HG03442 (cell line): ENCODE measurements at regions not wholly inside any gene's neighbourhood (a gene's known extent, or its start where the extent isn't known, plus 50 kb on each side); places are given as distances from the start of the nearest gene placed in this dataset.

ENCODE experiments used
- ATAC-seq: cut with Tn5 transposase; IDR thresholded peaks from one replicate; pipeline ENCODE4 v1.9.1; 2021; ENCODE audit warnings: mild to moderate bottlenecking, moderate library complexity; ENCODE audit not compliant: unreplicated experiment

DNA sequence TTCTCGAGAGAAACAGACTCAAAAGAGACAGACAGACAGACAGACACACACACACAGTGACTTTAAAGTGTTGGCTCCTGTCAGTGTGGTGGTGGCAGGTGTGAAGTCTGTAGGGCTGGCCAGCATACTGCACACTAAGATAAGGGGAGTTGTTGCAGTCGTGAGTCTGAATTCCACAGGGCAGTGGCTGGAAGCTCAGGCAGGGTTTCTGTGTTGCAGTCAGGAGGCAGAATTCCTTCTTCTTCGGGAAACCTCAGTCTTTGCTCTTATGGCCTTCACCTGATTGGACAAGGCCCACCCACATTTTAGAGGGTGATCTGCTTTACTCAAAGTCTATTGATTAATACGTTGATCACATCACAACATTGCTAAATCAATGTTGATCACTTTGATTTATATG lies 478.4 kb upstream of the HS6ST1 start:
- ATAC-seq, result no peak

DNA sequence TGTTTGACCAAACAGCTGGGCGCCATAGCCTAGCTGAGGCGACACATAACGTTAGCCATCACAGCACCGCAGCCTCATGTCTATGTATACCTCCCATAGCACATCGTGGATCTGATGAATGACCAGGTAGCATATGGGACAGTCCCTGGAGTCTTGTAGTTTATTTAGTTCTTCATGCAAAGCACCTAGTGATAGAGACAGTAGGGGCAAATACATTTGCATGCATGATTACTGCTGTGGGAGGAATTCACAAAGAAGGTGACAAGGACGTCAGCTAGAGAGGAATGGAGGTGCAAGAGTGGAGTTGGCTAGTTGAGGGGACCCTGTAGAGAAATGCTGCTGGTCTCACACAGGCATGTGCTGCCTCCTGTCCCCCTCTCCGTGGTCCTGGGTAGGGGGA lies 478.9 kb upstream of the HS6ST1 start:
- peak; percentile 34 for ATAC-seq

DNA sequence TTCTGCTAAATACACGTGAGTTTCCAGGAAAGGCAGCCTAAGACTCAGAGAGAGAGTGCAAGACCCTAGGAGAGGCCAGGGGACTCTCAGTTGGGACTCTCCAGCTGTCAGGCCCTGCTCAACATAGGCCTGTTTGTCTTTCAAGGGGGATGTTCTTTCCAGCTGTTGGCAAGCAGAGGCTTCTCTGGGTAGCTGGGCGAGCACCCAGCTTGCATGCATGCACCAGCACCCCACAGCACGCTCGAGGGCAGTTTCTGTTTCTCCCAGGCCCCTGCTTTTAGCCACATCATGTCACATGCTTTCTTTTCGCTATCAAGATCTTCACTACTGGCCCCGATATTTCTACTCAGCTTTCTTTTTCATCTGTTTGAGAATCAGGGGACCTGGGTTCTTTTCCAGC lies 479.3 kb upstream of the HS6ST1 start:
- ATAC-seq, result peak; percentile 82

DNA sequence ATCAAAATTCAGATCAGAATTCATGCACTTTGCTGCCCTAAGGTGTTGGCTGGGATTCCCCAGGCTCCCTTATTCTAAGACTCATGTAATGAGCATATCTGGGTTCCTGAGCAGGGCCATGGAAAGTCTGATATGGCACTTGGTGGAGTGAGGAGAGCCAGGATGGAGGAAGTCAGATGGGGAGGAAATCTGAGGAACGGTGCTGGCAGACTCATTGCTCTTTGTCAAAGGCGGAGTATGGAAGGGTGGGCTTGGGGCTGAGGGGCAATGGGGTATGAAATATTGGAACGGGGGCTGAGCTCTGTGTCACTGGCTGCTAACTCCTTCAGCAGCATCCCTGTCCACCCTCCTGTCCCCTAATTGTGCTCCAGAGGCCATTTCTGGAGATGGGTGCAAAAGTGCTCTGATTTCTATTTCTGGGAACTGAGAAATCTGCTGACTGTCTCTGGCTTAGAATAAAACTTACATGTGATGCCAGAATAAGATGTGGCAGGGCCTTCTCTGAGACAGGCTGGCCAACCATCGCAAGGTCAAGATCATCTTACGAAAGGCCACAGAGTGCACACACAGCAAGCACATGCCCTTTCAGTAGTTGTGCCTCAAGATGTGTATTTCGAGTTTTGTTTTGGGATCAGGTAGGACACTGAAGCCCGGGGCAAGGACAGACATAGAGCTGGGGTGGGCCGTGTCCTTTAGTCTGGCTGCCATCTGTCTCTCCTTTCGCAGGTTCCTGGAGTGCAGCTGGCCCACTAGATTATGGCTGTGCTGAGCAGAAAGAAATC lies 480.0 kb upstream of the HS6ST1 start:
- ATAC-seq, result no peak

DNA sequence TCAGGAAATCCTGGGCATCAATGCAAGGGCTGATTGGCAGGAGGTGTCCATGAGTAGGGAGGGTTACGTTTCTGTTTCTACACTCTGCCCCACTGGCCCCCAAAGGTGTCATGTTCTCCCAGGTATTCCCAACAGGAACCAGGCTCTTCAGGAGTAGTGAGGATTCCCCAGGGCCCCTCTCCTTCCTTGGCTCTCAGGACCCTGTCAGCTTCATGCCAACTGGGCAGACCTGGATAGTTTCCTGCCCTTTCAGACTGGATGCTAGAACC lies 480.6 kb upstream of the HS6ST1 start:
- ATAC-seq, result no peak

DNA sequence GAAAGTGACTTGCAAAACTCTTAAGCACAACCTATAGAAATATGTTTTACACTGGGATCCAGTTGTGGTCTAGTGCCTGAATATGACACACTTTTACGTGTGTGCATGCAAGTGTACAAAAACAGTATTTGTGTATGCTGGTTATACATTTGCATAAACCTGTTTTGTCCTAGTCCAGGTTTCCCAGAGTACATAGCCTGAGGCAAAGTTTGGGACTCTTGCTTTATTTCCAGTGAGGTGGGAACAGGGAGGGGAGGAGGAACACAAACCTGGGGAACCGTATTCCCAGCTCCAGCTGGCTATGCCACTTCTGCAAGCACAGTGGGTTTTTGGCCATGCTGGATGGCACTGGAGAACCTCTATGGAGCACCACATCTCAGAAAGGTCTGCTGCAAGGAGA lies 481.1 kb upstream of the HS6ST1 start:
- ATAC-seq, result no peak

DNA sequence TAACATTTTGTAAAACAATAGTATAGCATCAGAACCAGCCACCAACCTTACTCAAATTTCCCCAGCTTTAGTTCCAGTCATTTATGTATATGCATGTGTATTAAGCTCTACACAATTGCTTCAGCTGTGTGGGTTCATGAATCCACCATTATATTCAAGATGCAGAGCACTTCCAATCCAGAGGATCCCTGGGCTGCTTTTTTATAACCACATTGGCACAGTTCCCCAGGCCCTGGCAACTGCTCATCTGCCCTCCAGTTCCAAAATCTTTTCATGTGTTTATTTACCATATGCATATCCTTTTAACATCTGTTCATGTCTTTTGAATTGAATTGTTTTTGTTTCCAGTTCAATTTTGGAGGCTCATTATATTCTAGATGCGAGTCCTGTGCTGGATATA lies 482.9 kb upstream of the HS6ST1 start:
- ATAC-seq, result no peak

DNA sequence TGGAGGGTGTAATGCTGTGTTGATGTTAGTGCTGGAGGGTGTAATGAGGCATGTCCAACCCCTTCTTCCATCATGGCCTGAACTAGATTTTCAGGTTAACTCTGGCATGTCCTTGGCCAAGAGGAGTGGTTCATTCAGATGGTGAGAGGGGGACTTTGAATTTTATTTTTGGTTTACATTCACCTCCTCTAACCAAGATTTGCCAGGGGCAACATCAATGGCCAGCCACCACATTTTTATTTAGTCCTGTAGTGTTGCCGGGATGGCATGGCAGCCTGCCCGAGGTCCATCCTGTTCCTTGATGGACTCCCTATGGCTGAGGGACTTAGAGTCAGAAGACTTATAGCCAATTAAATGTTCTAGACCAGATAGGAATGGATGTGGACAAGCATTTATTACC lies 484.6 kb upstream of the HS6ST1 start:
- no peak for ATAC-seq

DNA sequence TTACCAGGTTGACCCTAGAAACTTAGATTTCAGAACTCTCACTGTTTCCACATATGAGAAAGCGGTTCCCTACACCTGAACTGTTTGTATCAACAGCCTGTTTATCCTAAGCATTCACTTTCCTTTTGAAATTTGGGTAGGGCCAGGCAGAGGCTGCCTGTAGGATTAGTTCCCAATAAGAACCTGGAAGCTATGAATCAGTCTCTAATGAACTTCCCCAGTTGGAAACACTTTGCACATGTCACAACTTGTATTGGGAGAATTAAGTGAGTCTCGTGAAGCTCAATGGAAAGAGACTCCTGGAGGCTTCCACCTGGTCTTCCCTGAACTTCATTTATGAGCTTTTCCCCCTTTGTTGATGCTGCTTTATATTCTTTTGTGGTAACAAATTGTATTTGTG lies 486.6 kb upstream of the HS6ST1 start:
- no peak for ATAC-seq

DNA sequence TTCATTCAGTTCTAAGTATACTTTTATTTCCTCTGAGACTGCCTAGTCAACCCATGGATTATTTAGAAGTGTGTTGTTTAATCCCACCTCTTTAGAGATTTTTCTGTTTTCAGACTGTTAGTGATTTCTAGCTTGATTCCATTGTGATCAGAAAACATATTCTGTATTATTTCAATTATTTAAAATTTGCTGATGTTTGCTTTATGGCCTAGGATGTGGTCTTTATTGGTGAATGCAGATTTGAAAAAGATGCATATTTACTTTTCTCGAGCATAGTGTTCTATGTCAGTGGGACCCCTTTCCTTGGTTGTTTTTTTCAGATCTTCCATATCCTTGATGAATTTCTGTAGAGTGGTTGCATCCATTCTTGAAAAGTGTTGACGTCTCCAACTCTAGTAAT lies 487.2 kb upstream of the HS6ST1 start:
- ATAC-seq, result no peak

DNA sequence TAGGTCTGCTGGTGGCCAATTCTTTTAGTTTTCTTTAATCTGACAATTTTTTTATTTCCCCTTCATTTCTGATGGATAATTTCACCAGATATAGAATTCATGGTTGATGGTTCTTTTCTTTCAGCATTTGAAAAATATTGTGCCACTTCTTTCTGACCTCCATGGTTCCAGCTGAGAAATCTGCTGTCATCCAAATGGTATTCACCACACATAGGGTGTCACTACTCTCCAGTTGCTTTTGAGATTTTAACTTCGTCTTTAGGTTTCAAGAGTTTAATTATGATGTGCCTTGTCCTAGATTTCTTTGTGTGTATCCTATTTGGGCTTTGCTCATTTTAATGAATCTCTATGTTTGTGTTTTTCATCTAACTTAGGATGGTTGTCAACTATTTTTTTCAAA lies 488.6 kb upstream of the HS6ST1 start:
- no peak for ATAC-seq

DNA sequence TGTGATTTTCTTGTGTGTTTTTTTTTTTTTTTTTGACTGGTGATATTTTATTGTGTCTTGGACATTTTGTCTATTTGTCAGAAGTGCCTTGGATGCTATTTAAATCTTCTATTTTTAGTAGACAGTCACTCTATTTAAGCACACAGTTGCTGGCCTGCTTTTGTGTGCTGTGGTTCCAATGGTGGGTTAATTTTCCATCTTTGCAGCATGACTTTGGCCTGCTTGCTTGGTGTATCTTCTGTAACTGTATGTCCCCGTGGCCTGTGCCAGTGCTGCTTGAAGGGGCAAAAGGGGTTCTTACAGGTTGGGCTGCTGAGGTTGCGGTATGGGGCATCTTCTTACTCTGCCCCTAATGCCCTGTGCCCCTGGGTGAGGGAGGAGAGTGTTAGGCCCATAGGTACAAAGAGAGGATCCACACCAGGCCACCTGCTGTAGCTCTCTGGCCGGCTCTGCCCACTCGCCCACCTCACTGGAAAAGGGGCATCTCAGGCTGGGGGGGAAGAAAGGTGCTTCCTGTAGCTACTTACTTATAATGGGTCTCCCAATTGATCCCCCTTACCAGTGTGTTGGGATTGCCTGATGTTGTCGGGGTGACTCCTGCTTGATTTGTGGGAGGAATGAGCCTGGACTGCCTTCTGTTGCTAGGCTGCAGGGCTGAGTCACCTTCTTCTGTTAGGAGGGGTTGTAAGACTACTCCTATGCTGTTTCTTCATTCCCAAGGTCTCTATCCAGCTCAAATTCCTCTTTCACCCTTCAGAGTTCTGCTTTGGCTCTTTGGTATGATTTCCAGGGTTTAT lies 490.0 kb upstream of the HS6ST1 start:
- no peak for ATAC-seq

DNA sequence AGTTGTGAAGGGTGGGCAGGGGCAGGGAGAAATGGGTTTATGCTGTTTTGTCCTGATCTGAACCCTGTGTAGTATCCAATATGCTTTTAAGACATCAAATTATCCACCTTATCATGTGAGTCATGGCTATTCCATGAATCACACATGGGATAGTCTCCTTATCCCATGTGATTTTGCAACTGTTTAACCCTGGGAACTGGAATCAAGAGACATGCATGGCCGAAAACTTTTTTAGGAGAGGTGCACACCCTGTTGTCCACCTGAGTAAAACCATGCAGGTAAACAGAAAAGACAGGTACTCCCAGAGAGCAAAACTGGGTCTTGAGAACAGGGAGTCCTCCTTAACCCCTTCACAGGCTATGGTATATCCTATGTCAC lies 490.6 kb upstream of the HS6ST1 start:
- ATAC-seq, result no peak

DNA sequence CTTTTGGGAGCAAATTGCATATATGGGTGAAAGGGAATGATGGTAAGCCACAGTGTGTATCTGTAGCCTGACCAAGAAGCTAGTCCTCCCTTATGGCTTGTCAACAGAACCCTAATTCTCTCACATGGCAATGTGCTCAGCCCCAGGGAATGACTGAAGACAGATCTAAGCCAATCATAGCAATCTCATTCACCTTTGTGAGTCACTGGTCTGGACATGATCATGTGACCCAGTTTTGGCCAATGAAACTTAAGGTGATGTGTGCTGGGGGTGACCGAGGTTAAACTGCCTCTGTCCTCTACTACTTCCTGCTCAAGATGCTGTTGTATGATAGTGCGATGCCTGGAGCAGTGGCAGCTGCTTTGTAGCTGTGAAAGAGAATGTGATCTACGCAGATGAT lies 491.2 kb upstream of the HS6ST1 start:
- no peak for ATAC-seq

DNA sequence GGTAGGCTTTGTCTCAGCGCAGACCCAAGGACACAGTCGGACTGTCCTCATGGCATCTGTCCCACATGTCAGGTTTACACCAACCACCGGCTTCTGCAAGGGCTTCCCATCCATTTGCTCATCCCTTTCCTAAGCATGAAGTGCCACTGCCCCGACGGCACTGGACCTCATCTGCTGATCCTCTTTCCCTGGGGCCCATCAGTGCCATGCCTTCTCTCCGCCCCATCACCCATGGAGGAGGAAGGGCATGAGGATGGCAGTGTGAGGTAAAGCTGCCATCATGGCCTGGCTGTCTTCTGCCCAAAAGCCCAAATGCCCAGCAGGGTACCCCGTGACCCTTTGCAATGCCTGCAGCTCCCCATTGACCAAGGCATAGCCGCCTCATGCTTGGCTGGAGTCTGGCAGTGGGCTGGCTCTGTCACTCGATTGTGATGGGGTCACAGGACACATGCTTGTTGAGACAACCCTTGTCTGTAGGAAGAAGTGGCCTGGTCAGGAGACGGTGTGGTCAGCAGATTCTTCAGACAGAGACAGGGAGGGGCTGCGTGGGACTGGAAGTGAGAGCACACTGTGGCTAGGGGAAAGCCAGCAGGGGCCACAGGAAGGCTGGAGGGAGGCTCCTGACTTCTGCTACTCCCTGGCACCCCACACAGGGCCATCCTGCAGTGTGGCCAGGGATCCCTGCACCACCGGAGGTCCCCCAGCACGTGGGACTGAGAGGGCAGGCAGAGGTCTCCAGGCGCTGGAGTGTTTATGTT lies 493.7 kb upstream of the HS6ST1 start:
- no peak for ATAC-seq

DNA sequence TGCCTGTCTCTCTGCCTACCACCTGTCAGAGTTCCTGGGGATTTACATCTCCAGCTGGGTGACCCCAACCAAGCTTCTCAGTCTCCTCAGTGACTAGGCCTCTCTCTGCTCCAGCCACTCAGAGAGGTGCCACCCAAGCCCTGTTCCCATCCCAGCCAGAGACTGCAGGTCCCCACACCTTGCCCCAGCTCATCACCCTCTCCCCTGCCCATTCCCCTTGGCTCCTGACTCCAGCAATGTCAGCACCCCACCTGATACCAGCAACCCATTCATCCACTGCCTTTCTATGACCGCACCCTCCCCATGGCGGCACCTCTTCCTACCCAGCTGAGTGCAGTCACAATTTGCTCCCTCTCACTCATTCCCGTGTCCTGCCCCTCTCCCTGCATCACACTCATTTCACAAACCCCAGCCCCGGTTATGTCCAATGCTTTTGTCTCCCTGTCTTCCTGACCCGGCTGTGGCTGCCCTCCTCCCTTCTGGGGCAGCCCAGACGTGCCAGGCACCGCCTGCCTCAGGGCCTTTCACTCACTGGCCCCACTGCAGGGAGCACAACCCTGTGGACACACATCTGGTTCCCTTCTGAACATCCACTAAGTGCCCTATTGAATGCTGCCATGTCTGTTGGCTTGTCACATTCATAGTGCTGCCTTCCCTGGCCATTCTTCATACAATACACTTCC lies 494.8 kb upstream of the HS6ST1 start:
- no peak for ATAC-seq

DNA sequence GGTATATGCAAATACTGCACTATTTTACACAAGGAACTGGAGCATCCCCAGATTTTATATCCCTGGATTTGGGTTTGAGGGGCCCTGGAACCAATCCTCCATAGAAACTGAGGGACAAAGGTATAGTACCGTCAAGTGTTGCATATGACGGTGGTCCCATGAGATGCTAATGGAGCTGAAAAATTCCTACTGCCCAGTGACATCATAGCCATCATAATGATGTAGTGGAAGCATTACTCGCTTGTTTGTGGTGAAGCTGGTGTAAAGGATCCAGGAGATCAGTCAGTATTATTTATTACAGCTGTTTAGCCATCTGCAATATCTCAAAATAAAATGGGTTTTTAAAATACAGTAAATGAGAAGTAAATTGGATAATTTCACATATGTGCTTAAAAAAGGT lies 496.6 kb upstream of the HS6ST1 start:
- no peak for ATAC-seq

DNA sequence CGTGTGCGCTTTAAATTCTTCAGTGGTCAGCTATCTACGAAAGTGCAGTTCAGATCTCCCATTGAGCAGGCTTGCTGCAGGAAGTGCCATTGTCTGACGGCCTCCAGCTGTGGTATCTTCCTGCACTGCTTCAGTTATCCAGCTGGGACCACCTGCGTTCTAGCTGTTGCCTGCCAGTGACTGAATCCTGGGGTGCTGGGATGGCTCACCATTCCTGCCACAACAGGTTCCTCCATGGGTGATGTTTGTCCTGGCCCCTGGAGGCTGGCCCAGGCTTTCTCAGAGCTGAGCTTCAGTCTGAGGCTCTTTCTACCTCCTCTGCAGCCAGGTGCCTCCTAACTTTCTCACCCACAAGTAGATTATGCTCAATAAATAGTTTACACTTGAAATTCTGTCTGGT lies 498.5 kb upstream of the HS6ST1 start:
- no peak for ATAC-seq

DNA sequence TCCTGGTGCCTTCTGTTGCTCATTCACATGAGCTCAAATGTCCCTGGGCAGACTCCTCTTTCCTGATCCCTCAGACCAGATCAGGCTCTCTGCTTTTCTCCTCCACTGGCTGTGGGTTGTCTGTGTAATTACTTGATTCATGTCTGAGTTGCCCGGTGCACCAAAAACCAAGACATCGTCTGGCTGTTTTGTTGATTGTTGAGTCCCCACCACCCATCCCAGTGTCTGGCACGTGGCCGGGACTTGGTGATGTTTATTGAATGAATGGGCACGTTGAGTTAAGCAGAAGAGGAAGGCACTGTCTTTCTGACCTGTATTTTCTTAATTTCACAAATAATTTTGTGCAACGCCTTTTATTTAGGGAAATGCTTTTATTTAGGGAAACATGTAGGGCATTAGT lies 499.1 kb upstream of the HS6ST1 start:
- no peak for ATAC-seq

DNA sequence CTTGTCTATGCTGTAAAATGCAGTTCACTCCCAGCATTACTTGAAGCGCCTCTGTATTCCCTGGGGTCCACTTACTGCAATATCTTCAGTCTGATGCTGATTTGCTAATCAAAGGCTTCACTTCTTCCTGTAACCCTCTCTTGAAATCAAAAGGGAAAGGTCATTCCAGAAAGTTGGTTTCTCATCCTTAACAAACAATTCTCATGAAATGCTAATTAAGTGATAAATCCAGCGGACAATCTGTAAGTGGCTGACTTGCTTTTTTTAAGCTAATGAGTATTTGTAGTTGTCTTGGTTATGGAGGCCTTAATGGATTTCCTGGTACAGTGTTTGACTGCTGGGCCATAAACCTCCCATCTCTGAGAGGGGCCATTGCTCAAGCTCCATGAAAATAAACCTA lies 499.6 kb upstream of the HS6ST1 start:
- no peak for ATAC-seq

DNA sequence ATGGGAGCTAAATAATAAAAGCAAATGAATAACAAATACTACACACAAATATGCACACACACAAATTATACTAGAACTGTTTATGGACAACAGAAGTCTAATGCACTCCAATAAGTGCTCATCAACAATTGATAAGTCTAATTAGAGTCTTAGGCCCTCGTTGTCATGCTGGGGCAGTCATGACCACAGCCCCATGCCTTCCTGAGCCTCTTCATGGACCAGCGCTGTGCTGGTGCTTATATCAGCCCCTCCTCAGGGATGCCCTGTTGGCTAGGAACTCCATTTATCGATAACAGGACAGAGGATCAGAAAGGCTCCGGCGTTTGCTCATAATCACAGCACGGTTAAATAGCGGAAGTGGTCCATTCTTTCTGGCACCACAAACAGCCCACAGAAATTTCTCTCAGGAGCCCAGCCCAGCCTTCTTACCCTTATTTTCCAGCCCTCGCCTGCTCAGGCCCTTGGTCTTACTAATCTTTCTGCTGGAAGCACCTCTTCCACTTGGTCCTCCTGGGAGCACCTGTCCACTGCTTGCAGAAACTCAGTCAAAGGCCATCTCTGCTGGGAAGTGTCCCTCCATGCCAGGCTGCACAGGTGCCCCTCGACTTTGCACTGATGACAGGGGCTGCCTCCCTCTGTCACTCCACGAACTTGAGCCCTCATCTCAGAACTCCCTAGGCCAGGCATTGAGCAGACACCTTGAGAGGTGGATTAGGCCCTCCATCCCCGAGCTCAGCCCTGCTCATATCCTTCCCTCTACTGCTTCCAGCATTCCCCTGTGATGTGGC lies 500.2 kb upstream of the HS6ST1 start:
- ATAC-seq, result no peak
